Neuronal stem cell (in vitro differentiated cells): ENCODE measurements at regions not wholly inside any gene's neighbourhood (a gene's known extent, or its start where the extent isn't known, plus 50 kb on each side); places are given as distances from the start of the nearest gene placed in this dataset.

ENCODE experiments used
- DNase-seq: peaks from one replicate; pipeline ENCODE4 v3.0.0-alpha.2; 2013; ENCODE audit warnings: low spot score
- H2AFZ ChIP-seq: one replicate; pipeline ENCODE4 v1.6.1; 2013; ENCODE audit warnings: mild to moderate bottlenecking, low read length, inconsistent platforms
- H2AK5ac ChIP-seq: 2 replicates; pipeline ENCODE4 v1.6.1; 2013; ENCODE audit warnings: low read depth, mild to moderate bottlenecking, inconsistent platforms, low read length, moderate library complexity, mixed read lengths
- H2BK120ac ChIP-seq: 2 replicates; pipeline ENCODE4 v1.6.1; 2013; ENCODE audit warnings: low read depth, mild to moderate bottlenecking, inconsistent platforms, low read length, moderate library complexity, mixed read lengths
- H2BK12ac ChIP-seq: one replicate; pipeline ENCODE4 v1.6.1; 2013; ENCODE audit warnings: low read length, inconsistent platforms
- H2BK15ac ChIP-seq: 2 replicates; pipeline ENCODE4 v1.6.1; 2013; ENCODE audit warnings: mild to moderate bottlenecking, low read length, inconsistent platforms, mixed read lengths
- H2BK5ac ChIP-seq: one replicate; pipeline ENCODE4 v1.6.1; 2013; ENCODE audit warnings: inconsistent platforms, mild to moderate bottlenecking, low read length, moderate library complexity
- H3K14ac ChIP-seq: one replicate; pipeline ENCODE4 v1.6.1; 2013; ENCODE audit warnings: low read length, inconsistent platforms
- H3K18ac ChIP-seq: 2 replicates; pipeline ENCODE4 v1.6.1; 2013; ENCODE audit warnings: low read length, inconsistent platforms
- H3K23ac ChIP-seq: 2 replicates; pipeline ENCODE4 v1.6.1; 2013; ENCODE audit warnings: low read depth, mild to moderate bottlenecking, mixed read lengths, low read length, inconsistent platforms; ENCODE audit not compliant: poor library complexity
- H3K27ac ChIP-seq: replicated peaks from 3 replicates; pipeline ENCODE4 v1.5.1; 2013; ENCODE audit warnings: low read length, inconsistent platforms
- H3K27me3 ChIP-seq, 3 experiments: 2 replicates each; pipeline ENCODE4 v1.6.1; 2013; ENCODE audit warnings: low read length in 3 of 3, mild to moderate bottlenecking in 2 of 3, inconsistent platforms in 1 of 3, low read depth in 1 of 3, mixed read lengths in 1 of 3, moderate library complexity in 1 of 3; ENCODE audit not compliant: control insufficient read depth in 3 of 3, insufficient read depth in 3 of 3
- H3K36me3 ChIP-seq, 2 donors: replicated peaks in 1 of 2; 2 replicates each; pipeline ENCODE4 v1.6.1; 2013; ENCODE audit warnings: low read length in 2 of 2; ENCODE audit not compliant: control insufficient read depth in 2 of 2, insufficient read depth in 2 of 2
- H3K4ac ChIP-seq: 2 replicates; pipeline ENCODE4 v1.6.1; 2013; ENCODE audit warnings: inconsistent platforms, mild to moderate bottlenecking, low read length, moderate library complexity
- H3K4me1 ChIP-seq, 2 donors: 1 replicate in 1 of 2; 2 replicates in 1 of 2; pipeline ENCODE4 v1.6.1; 2013; ENCODE audit warnings: low read length in 2 of 2, low read depth in 1 of 2; ENCODE audit not compliant: control insufficient read depth in 2 of 2, insufficient read depth in 1 of 2
- H3K4me2 ChIP-seq: one replicate; pipeline ENCODE4 v1.6.1; 2013; ENCODE audit warnings: mild to moderate bottlenecking, low read length, inconsistent platforms; ENCODE audit not compliant: insufficient read depth, poor library complexity, severe bottlenecking
- H3K4me3 ChIP-seq, 2 donors: 2 replicates each; pipeline ENCODE4 v1.5.1; 2013; ENCODE audit warnings: low read length in 2 of 2, mild to moderate bottlenecking in 2 of 2, inconsistent platforms in 1 of 2, moderate library complexity in 1 of 2
- H3K79me1 ChIP-seq: one replicate; pipeline ENCODE4 v1.6.1; 2013; ENCODE audit warnings: low read depth, mild to moderate bottlenecking, inconsistent platforms, low read length, moderate library complexity
- H3K9ac ChIP-seq: one replicate; pipeline ENCODE4 v1.6.1; 2013; ENCODE audit warnings: mild to moderate bottlenecking, low read depth, low read length, inconsistent platforms; ENCODE audit not compliant: poor library complexity
- H3K9me3 ChIP-seq, 2 donors: replicated peaks in 1 of 2; 2 replicates each; pipeline versions ENCODE3 to v1.6.1; 2013; ENCODE audit warnings: low read length in 2 of 2, mild to moderate bottlenecking in 2 of 2, inconsistent platforms in 1 of 2, low read depth in 1 of 2, mixed read lengths in 1 of 2, moderate library complexity in 1 of 2; ENCODE audit not compliant: control insufficient read depth in 2 of 2, insufficient read depth in 1 of 2
- H4K8ac ChIP-seq: one replicate; pipeline ENCODE4 v1.6.1; 2013; ENCODE audit warnings: low read depth, mild to moderate bottlenecking, inconsistent platforms, low read length, moderate library complexity
- H4K91ac ChIP-seq: one replicate; pipeline ENCODE4 v1.6.1; 2013; ENCODE audit warnings: low read length, low read depth, mild to moderate bottlenecking, inconsistent platforms; ENCODE audit not compliant: poor library complexity
- WGBS, 2 donors: extraction: QIAGEN DNeasy Blood & Tissue Kit; methylation state at CpG; one replicate each; pipeline ENCODE4 v1.1.7; 2013; ENCODE audit warnings: missing lambda C conversion rate in 2 of 2, mixed read lengths in 1 of 2; ENCODE audit not compliant: insufficient read length in 2 of 2, insufficient replicate concordance in 1 of 2; ENCODE audit errors: extremely low coverage in 2 of 2; 5-methylcytosine and 5-hydroxymethylcytosine counted together

GRCh38 chr2:58981237-58981636 lies 740.1 kb upstream of the FANCL start:
- Histone ChIP-seq H3K27me3 (peaks cover 0 to 20% (median 0%) of the 10 kb centered on the region in 3 experiments), H3K4me1 (peaks cover 0 to 5% of the 10 kb centered on the region in 2 donors), H3K9me3 (no peaks in the 10 kb centered on the region), H3K23ac (no peak overlapping the region), H4K8ac (no peak overlapping the region), H2BK15ac (no peak overlapping the region), H2BK5ac (no peak overlapping the region), H3K4me3 (no peak overlapping the region), H3K36me3 (no peaks in the 10 kb centered on the region), H2BK12ac (no peak overlapping the region), H3K14ac (no peak overlapping the region), H2BK120ac (no peak overlapping the region), H3K18ac (no peak overlapping the region), H3K79me1 (no peaks in the 10 kb centered on the region), H3K4me2 (no peak overlapping the region), H2AFZ (no peak overlapping the region), H4K91ac (no peak overlapping the region), H3K9ac (no peak overlapping the region), H3K27ac (no peak overlapping the region), H3K4ac (no peak overlapping the region), H2AK5ac (no peak overlapping the region)
- no peak for DNase-seq
- no CpG with 5 or more reads among the region's 7 CpGs for WGBS, 2 donors

- no peak overlapping the region for H2AK5ac ChIP-seq
- H2AFZ ChIP-seq, result no peak overlapping the region
- WGBS, 2 donors, result no CpG with 5 or more reads among the region's 9 CpGs
- H3K9me3 ChIP-seq, result no peaks in the 10 kb centered on the region
- no peaks in the 10 kb centered on the region for H3K79me1 ChIP-seq
- H3K4me2 ChIP-seq, result no peak overlapping the region
- H4K91ac ChIP-seq, result no peak overlapping the region
- no peak overlapping the region for H2BK12ac ChIP-seq
- H3K36me3 ChIP-seq, result no peaks in the 10 kb centered on the region
- no peak overlapping the region for H3K9ac ChIP-seq
- H2BK120ac ChIP-seq, result no peak overlapping the region
- H3K4me1 ChIP-seq, result peaks cover 0 to 20% of the 10 kb centered on the region in 2 donors
- DNase-seq, result no peak
- H3K18ac ChIP-seq, result no peak overlapping the region
- H3K27ac ChIP-seq, result no peak overlapping the region
- no peak overlapping the region for H3K4ac ChIP-seq
- H3K14ac ChIP-seq, result no peak overlapping the region
- H3K23ac ChIP-seq, result no peak overlapping the region
- H3K27me3 ChIP-seq, result peaks cover 0 to 22% (median 0%) of the 10 kb centered on the region in 3 experiments
- H4K8ac ChIP-seq, result no peak overlapping the region
- H3K4me3 ChIP-seq, result no peak overlapping the region
- no peak overlapping the region for H2BK5ac ChIP-seq
- H2BK15ac ChIP-seq, result no peak overlapping the region
Observed at GRCh38 chr2:58976375-58977071, 735.4 kb upstream of the FANCL start.

GRCh38 chr2:58974881-58975280 lies 733.8 kb upstream of the FANCL start:
- no peak for DNase-seq
- Histone ChIP-seq H3K4me2 (no peak overlapping the region), H3K4me1 (peaks cover 0 to 20% of the 10 kb centered on the region in 2 donors), H2AFZ (no peak overlapping the region), H3K79me1 (no peaks in the 10 kb centered on the region), H3K23ac (no peak overlapping the region), H2AK5ac (no peak overlapping the region), H4K91ac (no peak overlapping the region), H3K9me3 (no peaks in the 10 kb centered on the region), H2BK15ac (no peak overlapping the region), H3K36me3 (no peaks in the 10 kb centered on the region), H3K27me3 (peaks cover 0 to 22% (median 0%) of the 10 kb centered on the region in 3 experiments), H4K8ac (no peak overlapping the region), H2BK5ac (no peak overlapping the region), H3K14ac (no peak overlapping the region), H3K18ac (no peak overlapping the region), H2BK12ac (no peak overlapping the region), H3K27ac (no peak overlapping the region), H2BK120ac (no peak overlapping the region), H3K4me3 (no peak overlapping the region), H3K4ac (no peak overlapping the region), H3K9ac (no peak overlapping the region)
- no CpG with 5 or more reads among the region's 7 CpGs for WGBS, 2 donors

- no peaks in the 10 kb centered on the region for H3K79me1 ChIP-seq
- no peak overlapping the region for H3K18ac ChIP-seq
- peaks cover 0 to 22% (median 0%) of the 10 kb centered on the region in 3 experiments for H3K27me3 ChIP-seq
- 100% methylated on average over 1 of the region's 2 CpGs; no CpG with 5 or more reads in 1 of the 2 donors for WGBS, 2 donors
- H3K4ac ChIP-seq, result no peak overlapping the region
- H2BK120ac ChIP-seq, result no peak overlapping the region
- H4K8ac ChIP-seq, result no peak overlapping the region
- H2BK15ac ChIP-seq, result no peak overlapping the region
- H3K36me3 ChIP-seq, result no peaks in the 10 kb centered on the region
- no peak overlapping the region for H2AFZ ChIP-seq
- no peak overlapping the region for H2BK12ac ChIP-seq
- H3K23ac ChIP-seq, result no peak overlapping the region
- no peak overlapping the region for H4K91ac ChIP-seq
- no peak overlapping the region for H2AK5ac ChIP-seq
- no peak for DNase-seq
- H2BK5ac ChIP-seq, result no peak overlapping the region
- no peaks in the 10 kb centered on the region for H3K9me3 ChIP-seq
- peaks cover 0 to 20% of the 10 kb centered on the region in 2 donors for H3K4me1 ChIP-seq
- H3K9ac ChIP-seq, result no peak overlapping the region
- no peak overlapping the region for H3K4me3 ChIP-seq
- H3K4me2 ChIP-seq, result no peak overlapping the region
- H3K27ac ChIP-seq, result no peak overlapping the region
- no peak overlapping the region for H3K14ac ChIP-seq
Observed at GRCh38 chr2:58974426-58974825, 733.3 kb upstream of the FANCL start.
